ENCODE measurements at regions not wholly inside any gene's neighbourhood (a gene's known extent, or its start where the extent isn't known, plus 50 kb on each side); places are given as distances from the start of the nearest gene placed in this dataset.
"Not testable (repeated sequence)": the region's sequence is repeated elsewhere in the genome, so short reads cannot be mapped to it uniquely, and the experiment has no call there.

- Mint-ChIP-seq H3K4me1 (no peaks in the 10 kb centered on the region), H3K27me3 (no peaks in the 10 kb centered on the region), H3K36me3 (ENCODE audit: low read depth) (no peaks in the 10 kb centered on the region), H3K27ac (no peak overlapping the region), H3K4me3 (no peak overlapping the region), H3K9me3 (ENCODE audit: low read depth) (peaks cover 3% of the 10 kb centered on the region)
- intact Hi-C loops (cut with DNase I, micrococcal nuclease), result no loop called here
- DNase-seq (no peak), ATAC-seq (no peak)
- ChIA-PET POLR2A (no interaction called here), CTCF (no interaction called here)
These were observed 605.2 kb upstream of the LRRTM4 start for GRCh38 chr2:78127424-78127823.

GRCh38 chr2:78132391-78133370 is 610.5 kb upstream of the LRRTM4 start:
- Mint-ChIP-seq H3K4me3 (no peak overlapping the region), H3K27me3 (no peaks in the 10 kb centered on the region), H3K36me3 (ENCODE audit: low read depth) (no peaks in the 10 kb centered on the region), H3K27ac (no peak overlapping the region), H3K9me3 (ENCODE audit: low read depth) (peaks cover 8% of the 10 kb centered on the region), H3K4me1 (no peaks in the 10 kb centered on the region)
- ChIA-PET CTCF (no interaction called here), POLR2A (no interaction called here)
- ATAC-seq (no peak), DNase-seq (no peak)
- intact Hi-C loops (cut with DNase I, micrococcal nuclease), result no loop called here

GRCh38 chr2:78145395-78145996 is 623.3 kb upstream of the LRRTM4 start:
- Mint-ChIP-seq H3K4me3 (no peak overlapping the region), H3K27ac (no peak overlapping the region), H3K9me3 (ENCODE audit: low read depth) (peaks cover 2% of the 10 kb centered on the region), H3K36me3 (ENCODE audit: low read depth) (no peaks in the 10 kb centered on the region), H3K4me1 (no peaks in the 10 kb centered on the region), H3K27me3 (no peaks in the 10 kb centered on the region)
- POLR2A ChIA-PET, result no interaction called here
- DNase-seq (no peak), ATAC-seq (no peak)
- intact Hi-C loops (cut with DNase I, micrococcal nuclease), result no loop called here
- CTCF ChIA-PET, result no interaction called here

GRCh38 chr2:78145997-78146722 is 624.0 kb upstream of the LRRTM4 start:
- Mint-ChIP-seq H3K9me3 (ENCODE audit: low read depth) (peaks cover 2% of the 10 kb centered on the region), H3K27me3 (no peaks in the 10 kb centered on the region), H3K36me3 (ENCODE audit: low read depth) (no peaks in the 10 kb centered on the region), H3K4me1 (no peaks in the 10 kb centered on the region), H3K27ac (no peak overlapping the region), H3K4me3 (no peak overlapping the region)
- intact Hi-C loops (cut with DNase I, micrococcal nuclease), result no loop called here
- DNase-seq, result no peak
- CTCF ChIA-PET, result no interaction called here
- ATAC-seq, result no peak
- POLR2A ChIA-PET, result no interaction called here

- H3K4me1 Mint-ChIP-seq, result no peaks in the 10 kb centered on the region
- no peak overlapping the region for H3K27ac Mint-ChIP-seq
- DNase-seq (no peak), ATAC-seq (no peak)
- H3K4me3 Mint-ChIP-seq, result no peak overlapping the region
- H3K9me3 Mint-ChIP-seq (ENCODE audit: low read depth), result peaks cover 2% of the 10 kb centered on the region
- ChIA-PET POLR2A (no interaction called here), CTCF (no interaction called here)
- H3K27me3 Mint-ChIP-seq, result no peaks in the 10 kb centered on the region
- intact Hi-C loops (cut with DNase I, micrococcal nuclease), result no loop called here
- H3K36me3 Mint-ChIP-seq (ENCODE audit: low read depth), result no peaks in the 10 kb centered on the region
These were observed 625.3 kb upstream of the LRRTM4 start for GRCh38 chr2:78147466-78147865.

- intact Hi-C loops (cut with DNase I, micrococcal nuclease), result no loop called here
- Mint-ChIP-seq H3K27ac (no peak overlapping the region), H3K9me3 (ENCODE audit: low read depth) (peaks cover 4% of the 10 kb centered on the region), H3K36me3 (ENCODE audit: low read depth) (no peaks in the 10 kb centered on the region), H3K27me3 (no peaks in the 10 kb centered on the region), H3K4me1 (no peaks in the 10 kb centered on the region), H3K4me3 (no peak overlapping the region)
- CTCF ChIA-PET, result no interaction called here
- DNase-seq (no peak), ATAC-seq (no peak)
- POLR2A ChIA-PET, result no interaction called here
These were observed 632.4 kb upstream of the LRRTM4 start for GRCh38 chr2:78154586-78154985.

GRCh38 chr2:78162202-78162601 is 640.0 kb upstream of the LRRTM4 start:
- ATAC-seq, result no peak
- DNase-seq, result no peak
- ChIA-PET CTCF (no interaction called here), POLR2A (no interaction called here)
- Mint-ChIP-seq H3K36me3 (ENCODE audit: low read depth) (no peaks in the 10 kb centered on the region), H3K27ac (no peak overlapping the region), H3K4me3 (no peak overlapping the region), H3K9me3 (ENCODE audit: low read depth) (peaks cover 18% of the 10 kb centered on the region), H3K27me3 (no peaks in the 10 kb centered on the region), H3K4me1 (no peaks in the 10 kb centered on the region)
- intact Hi-C loops (cut with DNase I, micrococcal nuclease), result no loop called here

GRCh38 chr2:78172157-78172556 is 650.0 kb upstream of the LRRTM4 start:
- H3K4me1 Mint-ChIP-seq; POLR2A ChIA-PET; DNase-seq; H3K4me3 Mint-ChIP-seq; intact Hi-C loops (cut with DNase I, micrococcal nuclease); ATAC-seq; H3K9me3 Mint-ChIP-seq (ENCODE audit: low read depth); H3K36me3 Mint-ChIP-seq (ENCODE audit: low read depth); CTCF ChIA-PET; H3K27me3 Mint-ChIP-seq; H3K27ac Mint-ChIP-seq: not testable (repeated sequence)

- intact Hi-C loops (cut with DNase I, micrococcal nuclease), result no loop called here
- Mint-ChIP-seq H3K36me3 (ENCODE audit: low read depth) (no peaks in the 10 kb centered on the region), H3K4me1 (no peaks in the 10 kb centered on the region), H3K9me3 (ENCODE audit: low read depth) (no peaks in the 10 kb centered on the region), H3K4me3 (no peak overlapping the region), H3K27me3 (no peaks in the 10 kb centered on the region), H3K27ac (no peak overlapping the region)
- DNase-seq (no peak), ATAC-seq (no peak)
- CTCF ChIA-PET, result no interaction called here
- POLR2A ChIA-PET, result no interaction called here
These were observed 653.5 kb upstream of the LRRTM4 start for GRCh38 chr2:78175645-78176044.

GRCh38 chr2:78201064-78201575 is 678.9 kb upstream of the LRRTM4 start:
- H3K4me1 Mint-ChIP-seq, result no peaks in the 10 kb centered on the region
- no peaks in the 10 kb centered on the region for H3K36me3 Mint-ChIP-seq (ENCODE audit: low read depth)
- intact Hi-C loops (cut with DNase I, micrococcal nuclease), result no loop called here
- H3K27me3 Mint-ChIP-seq, result no peaks in the 10 kb centered on the region
- H3K4me3 Mint-ChIP-seq, result no peak overlapping the region
- ChIA-PET CTCF (no interaction called here), POLR2A (no interaction called here)
- ATAC-seq (no peak), DNase-seq (no peak)
- H3K9me3 Mint-ChIP-seq (ENCODE audit: low read depth), result peaks cover 10% of the 10 kb centered on the region
- no peak overlapping the region for H3K27ac Mint-ChIP-seq

GRCh38 chr2:78202366-78202765 is 680.2 kb upstream of the LRRTM4 start:
- Mint-ChIP-seq H3K9me3 (ENCODE audit: low read depth) (peaks cover 7% of the 10 kb centered on the region), H3K4me3 (no peak overlapping the region), H3K27me3 (no peaks in the 10 kb centered on the region), H3K27ac (no peak overlapping the region), H3K4me1 (no peaks in the 10 kb centered on the region), H3K36me3 (ENCODE audit: low read depth) (no peaks in the 10 kb centered on the region)
- intact Hi-C loops (cut with DNase I, micrococcal nuclease), result no loop called here
- no peak for DNase-seq
- CTCF ChIA-PET, result no interaction called here
- POLR2A ChIA-PET, result no interaction called here
- no peak for ATAC-seq

All from activated CD4-positive, alpha-beta T cell treated with anti-CD3 and anti-CD28 coated beads for 36 hours (primary cell).